Stimulated activated CD4-positive, alpha-beta T cell treated with anti-CD3 and anti-CD28 coated beads, Interleukin-15, amount 100 ng/mL, for 1 hour (primary cell): ENCODE measurements at regions not wholly inside any gene's neighbourhood (a gene's known extent, or its start where the extent isn't known, plus 50 kb on each side); places are given as distances from the start of the nearest gene placed in this dataset.
"Not testable (repeated sequence)": the region's sequence is repeated elsewhere in the genome, so short reads cannot be mapped to it uniquely, and the experiment has no call there.

Experiments used
- DNase-seq, 2 donors: peaks; one replicate each; pipeline ENCODE4 v3.0.0-alpha.2; 2020; ENCODE audit warnings: low read depth in 1 of 2, low spot score in 1 of 2

- DNase-seq: not testable (repeated sequence)
Measured at GRCh38 chr6:103801901-103802479, 1057.7 kb downstream of the HACE1 start.

- DNase-seq: no peak
Measured at GRCh38 chr6:103799971-103800670, 1059.6 kb downstream of the HACE1 start.

- no peak for DNase-seq
Measured at GRCh38 chr6:103798166-103798565, 1061.6 kb downstream of the HACE1 start.

GRCh38 chr6:103797738-103798137 is 1062.0 kb downstream of the HACE1 start:
- DNase-seq: no peak

- DNase-seq: no peak
Measured at GRCh38 chr6:103791458-103791857, 1068.3 kb downstream of the HACE1 start.

- no peak for DNase-seq
Measured at GRCh38 chr6:103784117-103784516, 1075.6 kb downstream of the HACE1 start.

- no peak for DNase-seq
Measured at GRCh38 chr6:103783329-103783728, 1076.4 kb downstream of the HACE1 start.

GRCh38 chr6:103769431-103769830 is 1090.3 kb downstream of the HACE1 start:
- DNase-seq: no peak

GRCh38 chr6:103750603-103751002 is 1109.1 kb downstream of the HACE1 start:
- DNase-seq: no peak

- no peak for DNase-seq
Measured at GRCh38 chr6:103734016-103734415, 1125.7 kb downstream of the HACE1 start.

GRCh38 chr6:103729658-103730057 is 1130.1 kb downstream of the HACE1 start:
- no peak for DNase-seq

GRCh38 chr6:103723438-103724322 is 1136.0 kb downstream of the HACE1 start:
- no peak for DNase-seq

- no peak for DNase-seq
Measured at GRCh38 chr6:103722683-103723082, 1137.0 kb downstream of the HACE1 start.

- no peak for DNase-seq
Measured at GRCh38 chr6:103721923-103722322, 1137.8 kb downstream of the HACE1 start.

- no peak for DNase-seq
Measured at GRCh38 chr6:103720393-103720792, 1139.3 kb downstream of the HACE1 start.

GRCh38 chr6:103719545-103719944 is 1140.2 kb downstream of the HACE1 start:
- no peak for DNase-seq

GRCh38 chr6:103715269-103715668 is 1144.5 kb downstream of the HACE1 start:
- no peak for DNase-seq

GRCh38 chr6:103709236-103709635 is 1150.5 kb downstream of the HACE1 start:
- not testable (repeated sequence) for DNase-seq

GRCh38 chr6:103707596-103708325 is 1152.0 kb downstream of the HACE1 start:
- no peak for DNase-seq

- DNase-seq: no peak
Measured at GRCh38 chr6:103699769-103700168, 1160.0 kb downstream of the HACE1 start.

GRCh38 chr6:103687430-103687829 is 1172.3 kb downstream of the HACE1 start:
- no peak for DNase-seq
